Brain pericyte (primary cell): ENCODE measurements at regions not wholly inside any gene's neighbourhood (a gene's known extent, or its start where the extent isn't known, plus 50 kb on each side); places are given as distances from the start of the nearest gene placed in this dataset.
"Not testable (repeated sequence)": the region's sequence is repeated elsewhere in the genome, so short reads cannot be mapped to it uniquely, and the experiment has no call there.

Experiments
- DNase-seq: peaks from one replicate; pipeline ENCODE4 v3.0.0-alpha.2; 2012; ENCODE audit warnings: low read depth, low spot score

- no peak for DNase-seq
Measured at GRCh38 chr10:50999163-50999562, 75.1 kb upstream of the PRKG1 start.

GRCh38 chr10:51000164-51000563 is 74.1 kb upstream of the PRKG1 start:
- DNase-seq, result no peak

GRCh38 chr10:51000976-51001375 is 73.3 kb upstream of the PRKG1 start:
- DNase-seq, result no peak

- no peak for DNase-seq
Measured at GRCh38 chr10:51001587-51001986, 72.7 kb upstream of the PRKG1 start.

- no peak for DNase-seq
Measured at GRCh38 chr10:51002469-51002868, 71.8 kb upstream of the PRKG1 start.

GRCh38 chr10:51004776-51005175 is 69.5 kb upstream of the PRKG1 start:
- DNase-seq, result no peak

- DNase-seq, result no peak
Measured at GRCh38 chr10:51005551-51005950, 68.7 kb upstream of the PRKG1 start.

GRCh38 chr10:51006686-51007085 is 67.6 kb upstream of the PRKG1 start:
- no peak for DNase-seq

- DNase-seq, result no peak
Measured at GRCh38 chr10:51007781-51008180, 66.5 kb upstream of the PRKG1 start.

GRCh38 chr10:51008346-51008745 is 65.9 kb upstream of the PRKG1 start:
- no peak for DNase-seq

GRCh38 chr10:51010977-51011376 is 63.3 kb upstream of the PRKG1 start:
- DNase-seq, result no peak

- DNase-seq, result no peak
Measured at GRCh38 chr10:51012073-51012472, 62.2 kb upstream of the PRKG1 start.

- no peak for DNase-seq
Measured at GRCh38 chr10:51014680-51015389, 59.5 kb upstream of the PRKG1 start.

GRCh38 chr10:51015390-51015754 is 58.9 kb upstream of the PRKG1 start:
- DNase-seq, result not testable (repeated sequence)

GRCh38 chr10:51020200-51020599 is 54.1 kb upstream of the PRKG1 start:
- no peak for DNase-seq

- no peak for DNase-seq
Measured at GRCh38 chr10:51022933-51023585, 51.2 kb upstream of the PRKG1 start.

- no peak for DNase-seq
Measured at GRCh38 chr10:51023636-51024035, 50.7 kb upstream of the PRKG1 start.
